A673 (cell line): ENCODE measurements at regions not wholly inside any gene's neighbourhood (a gene's known extent, or its start where the extent isn't known, plus 50 kb on each side); places are given as distances from the start of the nearest gene placed in this dataset.

ENCODE experiments used
- BruUV-seq: library from RNA; stranded (reverse); fragments of 400-500 nt; replicated peaks from 2 replicates; lab custom pipeline; 2021; lab: Mats Ljungman, UMichigan
- CTCF ChIA-PET: fragments of 300-600 bp; sonication (Branson Sonifier 250); formaldehyde crosslinking; loops from one replicate; lab custom pipeline; 2022; ENCODE audit warnings: antibody characterized with exemption; lab: Charles Lee
- POLR2A ChIA-PET: fragments of 300-600 bp; sonication (Branson Sonifier 250); formaldehyde crosslinking; loops from one replicate; lab custom pipeline; 2022; ENCODE audit warnings: antibody characterized with exemption; ENCODE audit not compliant: low non-redundant PET; lab: Charles Lee
- DNase-seq: peaks from one replicate; pipeline ENCODE4 v3.0.0-alpha.2; 2015; ENCODE audit warnings: low spot score
- H3K27ac ChIP-seq: fragments of 200-600 bp; sonication (generic); 2 replicates; pipeline ENCODE4 v1.5.1; 2016; ENCODE audit warnings: mixed run types, low read depth, mild to moderate bottlenecking, mixed read lengths, antibody characterized with exemption, low read length; ENCODE audit not compliant: poor library complexity, severe bottlenecking
- H3K27me3 ChIP-seq: fragments of 200-600 bp; sonication (generic); replicated peaks from 2 replicates; pipeline ENCODE4 v1.6.1; 2017; ENCODE audit warnings: mixed run types, low read depth, mild to moderate bottlenecking, mixed read lengths, antibody characterized with exemption, low read length; ENCODE audit not compliant: insufficient read depth, poor library complexity
- H3K36me3 ChIP-seq: fragments of 200-600 bp; sonication (generic); 2 replicates; pipeline ENCODE4 v1.6.1; 2016; ENCODE audit warnings: mixed run types, mild to moderate bottlenecking, mixed read lengths, antibody characterized with exemption, low read length; ENCODE audit not compliant: insufficient read depth, poor library complexity, severe bottlenecking
- H3K4me1 ChIP-seq: fragments of 200-600 bp; sonication (generic); 2 replicates; pipeline ENCODE4 v1.6.1; 2017; ENCODE audit warnings: mixed run types, mild to moderate bottlenecking, mixed read lengths, antibody characterized with exemption, low read length; ENCODE audit not compliant: insufficient read depth, poor library complexity, severe bottlenecking
- H3K4me3 ChIP-seq: fragments of 200-600 bp; sonication (generic); 2 replicates; pipeline ENCODE4 v1.5.1; 2016; ENCODE audit warnings: low read depth, mixed run types, mild to moderate bottlenecking, mixed read lengths, low read length; ENCODE audit not compliant: poor library complexity, severe bottlenecking
- H3K9me3 ChIP-seq: fragments of 200-600 bp; sonication (generic); 2 replicates; pipeline ENCODE4 v1.6.1; 2016; ENCODE audit warnings: mixed run types, low read depth, mild to moderate bottlenecking, mixed read lengths, antibody characterized with exemption, low read length; ENCODE audit not compliant: poor library complexity, severe bottlenecking
- EZH2 ChIP-seq: fragments of 200-600 bp; sonication (generic); IDR thresholded peaks from 2 replicates; pipeline ENCODE4 v1.6.1; 2017; ENCODE audit warnings: borderline replicate concordance, low read depth, mild to moderate bottlenecking, mixed read lengths, antibody characterized with exemption, low read length; ENCODE audit not compliant: poor library complexity, severe bottlenecking
- intact Hi-C: fragments of 100-400 bp; cut with micrococcal nuclease; formaldehyde crosslinking; loops from one replicate; pipeline ENCODE4 v1.10.0; 2022; ENCODE audit not compliant: unreplicated experiment
- TF ChIP-seq, protein P1 (sequence below): fragments of 300-800, 200-600 bp; sonication (generic); conservative IDR thresholded peaks from 2 replicates; pipeline ENCODE4 v1.5.1; 2017; ENCODE audit warnings: low read depth, mild to moderate bottlenecking, antibody characterized with exemption, low read length, moderate library complexity, mixed read lengths

DNA sequence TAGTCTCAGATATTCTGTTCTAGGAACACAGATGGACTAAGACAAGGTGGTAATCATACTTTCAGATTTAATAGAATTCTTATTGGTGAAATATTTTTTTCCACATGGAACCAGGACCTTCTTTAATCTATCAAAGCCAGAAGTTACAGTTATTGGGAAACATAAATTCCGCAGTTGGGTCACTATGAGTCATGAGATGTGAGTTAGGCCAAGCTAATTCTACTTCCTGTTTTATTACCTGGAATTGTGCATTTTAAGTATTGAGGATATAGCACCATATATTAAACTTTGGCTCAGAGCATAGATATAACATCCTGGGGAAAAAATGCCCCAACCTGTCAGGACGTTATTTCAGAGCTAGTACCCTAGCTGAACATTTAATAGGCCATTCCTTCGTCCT, 96.4 kb upstream of the P3H2 start:
- intact Hi-C loops, result no loop called here
- Histone ChIP-seq H3K27ac (no peak overlapping the region), H3K4me1 (no peaks in the 10 kb centered on the region), H3K36me3 (no peaks in the 10 kb centered on the region), H3K9me3 (peaks cover 6% of the 10 kb centered on the region), H3K4me3 (no peak overlapping the region), H3K27me3 (no peaks in the 10 kb centered on the region)
- TF ChIP-seq, protein P1, sequence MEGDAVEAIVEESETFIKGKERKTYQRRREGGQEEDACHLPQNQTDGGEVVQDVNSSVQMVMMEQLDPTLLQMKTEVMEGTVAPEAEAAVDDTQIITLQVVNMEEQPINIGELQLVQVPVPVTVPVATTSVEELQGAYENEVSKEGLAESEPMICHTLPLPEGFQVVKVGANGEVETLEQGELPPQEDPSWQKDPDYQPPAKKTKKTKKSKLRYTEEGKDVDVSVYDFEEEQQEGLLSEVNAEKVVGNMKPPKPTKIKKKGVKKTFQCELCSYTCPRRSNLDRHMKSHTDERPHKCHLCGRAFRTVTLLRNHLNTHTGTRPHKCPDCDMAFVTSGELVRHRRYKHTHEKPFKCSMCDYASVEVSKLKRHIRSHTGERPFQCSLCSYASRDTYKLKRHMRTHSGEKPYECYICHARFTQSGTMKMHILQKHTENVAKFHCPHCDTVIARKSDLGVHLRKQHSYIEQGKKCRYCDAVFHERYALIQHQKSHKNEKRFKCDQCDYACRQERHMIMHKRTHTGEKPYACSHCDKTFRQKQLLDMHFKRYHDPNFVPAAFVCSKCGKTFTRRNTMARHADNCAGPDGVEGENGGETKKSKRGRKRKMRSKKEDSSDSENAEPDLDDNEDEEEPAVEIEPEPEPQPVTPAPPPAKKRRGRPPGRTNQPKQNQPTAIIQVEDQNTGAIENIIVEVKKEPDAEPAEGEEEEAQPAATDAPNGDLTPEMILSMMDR, result no peak
- TF ChIP-seq EZH2, result no peak
- no TSS peak for BruUV-seq
- no peak for DNase-seq
- ChIA-PET POLR2A (no interaction called here), CTCF (no interaction called here)

DNA sequence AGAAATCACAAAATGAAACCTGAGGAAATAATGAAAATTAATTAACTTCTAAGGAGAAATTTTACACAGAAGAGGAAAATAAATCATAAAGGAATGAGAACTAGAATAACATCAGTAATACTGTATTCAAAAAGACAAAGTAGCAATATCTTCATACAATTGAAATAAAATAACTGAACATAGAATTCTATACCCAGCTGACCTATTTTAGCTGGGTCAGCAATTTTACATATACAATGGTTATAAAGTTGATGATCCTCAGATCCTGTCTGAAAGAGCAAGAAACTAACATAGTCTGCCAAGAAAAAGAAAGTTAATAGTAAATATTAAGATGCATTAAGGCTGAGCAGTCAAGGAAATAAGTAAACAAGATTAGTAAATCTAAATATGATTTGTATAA, 93.0 kb upstream of the P3H2 start:
- H3K4me3 ChIP-seq, result no peak overlapping the region
- DNase-seq, result no peak
- no peak overlapping the region for H3K27ac ChIP-seq
- CTCF ChIA-PET, result no interaction called here
- H3K36me3 ChIP-seq, result no peaks in the 10 kb centered on the region
- H3K4me1 ChIP-seq, result no peaks in the 10 kb centered on the region
- no TSS peak for BruUV-seq
- H3K9me3 ChIP-seq, result peaks cover 13% of the 10 kb centered on the region
- intact Hi-C loops, result no loop called here
- POLR2A ChIA-PET, result no interaction called here
- no peak for TF ChIP-seq EZH2
- TF ChIP-seq, protein P1, result no peak
- no peaks in the 10 kb centered on the region for H3K27me3 ChIP-seq

DNA sequence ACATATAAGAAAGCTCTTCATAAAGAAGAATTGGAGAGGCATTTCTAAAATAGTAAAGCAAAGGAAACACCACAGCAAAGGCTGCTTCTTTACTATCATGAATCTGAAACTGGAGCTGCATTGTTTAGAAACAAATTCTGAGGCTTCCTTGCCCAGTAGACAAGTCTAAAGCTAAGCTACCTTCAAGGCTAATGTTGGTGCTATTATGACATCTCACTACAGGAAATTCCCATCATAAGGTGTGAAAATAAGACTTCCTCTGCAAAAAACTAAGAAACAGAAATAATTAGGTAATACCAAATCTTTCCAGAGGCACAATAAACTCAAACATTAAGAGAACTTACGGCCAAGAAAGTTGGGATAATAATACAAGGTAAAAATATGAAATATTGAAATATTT, 89.9 kb upstream of the P3H2 start:
- Histone ChIP-seq H3K9me3 (peaks cover 13% of the 10 kb centered on the region), H3K27ac (no peak overlapping the region), H3K27me3 (no peaks in the 10 kb centered on the region), H3K4me3 (no peak overlapping the region), H3K36me3 (no peaks in the 10 kb centered on the region), H3K4me1 (no peaks in the 10 kb centered on the region)
- CTCF ChIA-PET, result no interaction called here
- intact Hi-C loops, result no loop called here
- TF ChIP-seq, protein P1, result no peak
- TF ChIP-seq EZH2, result no peak
- POLR2A ChIA-PET, result interaction anchor here (0.7 kb wide), 1 partner anchor 230 kb away, joined by 4 read pairs; no protein-coding TSS in a partner anchor
- no peak for DNase-seq
- no TSS peak for BruUV-seq
